HG03139 (cell line): ENCODE measurements at regions not wholly inside any gene's neighbourhood (a gene's known extent, or its start where the extent isn't known, plus 50 kb on each side); places are given as distances from the start of the nearest gene placed in this dataset.

ENCODE experiments used
- ATAC-seq: cut with Tn5 transposase; IDR thresholded peaks from one replicate; pipeline ENCODE4 v1.9.1; 2021; ENCODE audit not compliant: unreplicated experiment

DNA sequence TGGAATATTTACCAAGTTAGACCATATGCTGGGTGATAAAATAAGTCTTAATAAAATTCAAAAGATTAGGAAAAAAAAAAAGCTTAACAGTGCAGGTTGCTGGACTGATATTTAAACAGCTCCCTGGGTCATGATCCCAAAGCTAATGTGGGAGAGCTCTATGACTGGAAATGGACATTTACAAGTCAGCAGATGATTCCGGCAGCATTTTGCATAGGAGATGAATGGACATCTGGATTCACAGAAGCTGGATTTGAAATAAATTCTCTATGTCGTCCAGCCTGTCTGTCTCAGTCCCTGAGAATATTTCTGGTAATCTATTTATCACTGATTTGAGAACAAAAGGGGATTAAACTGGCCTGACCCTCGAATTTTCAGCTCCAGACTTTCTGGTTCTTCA is 52.3 kb upstream of the KLHL25 start:
- ATAC-seq = no peak

- no peak for ATAC-seq
Measured at GRCh38 chr15:85849946-85850345, 55.2 kb upstream of the KLHL25 start.

DNA sequence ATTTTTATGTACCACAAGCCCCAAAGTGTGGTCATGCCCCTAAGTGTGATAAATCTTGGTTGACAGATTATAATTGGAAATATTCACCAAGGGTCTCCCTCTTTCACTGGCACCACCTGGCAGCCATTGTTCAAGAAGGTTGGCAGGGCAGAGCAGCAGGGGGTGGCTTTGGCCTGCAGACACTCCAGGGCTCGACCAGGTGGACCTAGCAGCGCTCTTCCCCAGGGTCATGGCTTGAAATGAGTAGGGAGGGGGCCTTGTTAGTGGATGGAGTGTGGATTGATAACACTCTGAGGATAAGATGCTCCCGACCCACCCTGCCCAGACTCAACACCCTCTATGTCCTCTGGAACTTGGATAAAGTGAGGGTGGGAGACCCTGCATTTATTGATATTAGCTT is 58.2 kb upstream of the KLHL25 start:
- no peak for ATAC-seq

DNA sequence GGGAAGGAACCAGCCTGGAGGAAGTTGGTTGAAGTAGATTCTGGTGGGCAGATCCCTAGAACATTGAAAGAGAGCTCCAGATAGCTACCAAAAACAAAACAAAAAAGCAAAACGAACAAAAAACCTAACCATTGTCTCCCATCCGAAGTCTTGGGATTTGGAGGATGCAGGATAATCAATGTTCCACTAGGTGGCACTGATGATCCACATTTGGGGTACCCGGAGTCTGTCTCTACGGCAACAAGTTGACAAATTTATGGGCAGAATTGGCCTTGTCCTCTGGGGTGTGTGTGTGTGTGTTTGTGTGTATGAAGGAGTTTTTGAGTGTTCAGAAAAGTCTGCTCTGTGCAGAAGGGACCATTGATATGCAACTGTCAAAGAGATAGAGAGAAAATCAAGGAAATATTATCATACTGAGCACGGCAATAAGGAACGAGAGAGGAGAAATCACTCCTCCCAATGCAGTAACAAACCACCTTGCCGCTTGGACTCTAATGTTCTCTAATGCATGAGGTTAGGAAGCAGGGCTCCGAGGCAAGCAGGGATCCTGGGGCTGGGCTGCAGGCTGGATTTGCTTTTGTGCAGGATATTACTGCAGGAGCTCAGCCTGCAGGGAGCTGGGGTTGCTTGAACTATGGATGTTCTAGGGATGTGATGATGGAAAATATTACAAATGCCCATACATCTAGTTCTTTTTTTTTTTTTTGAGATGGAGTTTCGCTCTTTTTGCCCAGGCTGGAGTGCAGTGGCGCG is 59.8 kb upstream of the KLHL25 start:
- ATAC-seq = no peak

DNA sequence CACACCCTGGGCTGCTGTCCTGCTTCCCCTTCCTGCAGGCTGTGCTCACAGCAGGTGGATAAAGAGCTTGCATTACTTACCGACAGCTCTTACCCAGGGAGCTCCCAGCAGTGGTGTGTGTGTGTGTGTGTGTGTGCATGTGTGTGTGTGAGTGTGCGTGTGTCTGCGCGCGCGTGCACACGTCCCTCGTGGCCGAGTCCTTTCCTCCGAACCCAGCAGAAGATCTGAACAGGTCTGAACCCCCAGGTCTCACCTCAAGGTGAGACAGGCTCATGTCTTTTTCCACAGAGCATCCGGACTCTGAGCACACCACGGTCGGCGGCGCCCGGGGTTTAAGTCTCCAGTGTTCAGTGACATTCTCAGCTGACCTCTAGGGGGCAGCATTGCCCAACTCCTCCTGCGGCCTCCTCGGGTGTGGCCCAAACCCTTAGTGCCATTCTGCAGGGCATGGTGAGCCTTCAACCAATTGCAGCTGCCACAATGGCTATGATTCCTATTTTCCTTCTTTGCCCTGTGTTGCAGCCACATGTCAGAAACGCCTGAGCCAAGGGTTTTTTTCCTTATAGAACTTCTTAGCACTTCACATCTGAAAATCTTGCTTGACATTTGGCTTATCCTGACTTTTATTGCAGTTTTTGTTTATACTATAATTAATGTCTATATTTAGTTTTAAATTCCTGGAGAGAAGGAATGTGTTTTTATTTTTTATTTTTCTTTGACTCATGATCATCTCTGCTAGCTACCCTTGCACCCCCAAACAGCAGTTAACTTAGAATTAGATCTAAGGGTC is 64.1 kb upstream of the KLHL25 start:
- ATAC-seq = peak; percentile 88

DNA sequence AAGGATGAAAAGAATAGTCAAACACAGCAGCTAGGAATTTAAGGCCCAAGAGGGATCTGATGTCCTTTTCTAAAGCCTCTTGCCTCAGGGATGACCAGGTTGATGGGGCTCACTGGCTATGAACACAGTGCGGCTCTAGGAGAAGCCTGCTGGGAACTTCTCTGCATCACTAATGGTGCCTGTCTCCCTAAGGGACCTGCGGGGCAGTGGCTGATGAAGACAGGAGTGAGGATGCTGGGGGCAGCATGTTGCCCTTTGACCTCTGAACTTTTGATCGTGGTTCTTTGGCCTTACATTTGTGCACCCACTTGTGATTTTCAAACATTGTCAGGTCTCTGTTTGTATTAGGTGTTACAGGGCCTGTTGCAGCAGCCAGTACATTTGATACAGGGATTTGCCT is 64.9 kb upstream of the KLHL25 start:
- no peak for ATAC-seq

DNA sequence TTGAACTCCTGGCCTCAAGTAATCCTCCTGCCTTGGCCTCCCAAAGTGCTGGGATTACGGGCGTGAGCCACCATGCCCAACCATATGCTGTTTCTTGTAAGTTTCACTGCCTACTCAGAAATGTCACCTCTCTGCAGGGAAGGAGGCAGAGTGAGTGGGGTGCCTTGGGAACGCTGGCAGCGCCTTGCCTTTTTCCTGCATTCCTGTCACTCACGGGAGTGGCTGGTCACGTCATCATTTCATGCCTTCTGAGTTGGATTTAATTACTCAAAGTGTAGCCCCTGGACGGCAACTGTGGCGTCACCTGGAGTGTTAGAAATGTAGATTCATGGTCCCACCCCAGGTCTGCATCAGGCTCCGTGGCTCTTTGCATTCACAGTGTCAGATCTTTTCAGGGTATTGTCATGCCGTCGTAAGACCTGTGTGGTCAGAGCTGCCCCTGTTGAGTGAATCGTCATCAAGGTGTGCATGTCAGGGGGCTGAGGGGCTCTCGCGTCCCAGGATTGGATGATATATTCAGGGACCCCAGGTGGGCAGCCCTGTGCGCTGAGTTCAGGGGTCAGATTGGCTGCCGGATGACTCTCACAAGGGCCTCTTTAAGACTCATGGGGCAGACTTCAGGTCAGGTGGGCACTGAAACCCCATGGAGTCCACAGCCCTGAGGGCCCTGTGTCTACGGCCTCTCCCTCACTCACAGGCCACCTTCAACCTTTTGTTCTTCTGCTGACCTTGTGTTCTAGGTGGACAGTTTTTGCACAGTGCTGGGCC is 65.9 kb upstream of the KLHL25 start:
- ATAC-seq = no peak

DNA sequence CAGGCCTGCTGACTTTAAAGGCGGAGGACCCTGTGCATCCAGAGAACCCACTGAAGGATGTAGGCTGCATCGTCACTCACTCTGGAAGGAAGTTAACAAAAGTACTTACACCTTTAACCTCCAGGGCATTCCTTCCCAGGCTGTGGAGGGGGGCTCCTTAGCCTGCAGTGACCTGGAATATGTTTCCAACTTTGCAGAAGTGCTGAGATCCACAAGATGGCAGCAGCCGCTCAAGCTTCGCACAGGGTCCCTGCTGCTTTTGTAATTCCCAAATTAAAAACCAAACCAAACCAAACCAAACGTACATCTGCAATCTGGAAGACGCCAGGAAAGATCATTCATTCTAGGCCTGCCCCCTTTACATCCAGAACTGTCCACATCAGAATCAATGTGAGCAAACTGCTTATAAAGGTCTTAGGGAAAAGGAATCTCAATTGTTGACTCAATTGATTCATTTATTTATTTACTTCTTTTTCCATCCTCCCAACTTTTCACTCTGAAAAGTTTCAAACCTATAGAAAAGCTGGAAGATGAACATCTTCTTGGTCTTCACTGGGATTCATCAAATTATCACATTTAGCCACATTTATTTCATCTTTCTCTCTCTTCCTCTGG is 70.5 kb upstream of the KLHL25 start:
- ATAC-seq = no peak

GRCh38 chr15:85867250-85867649 is 72.5 kb upstream of the KLHL25 start:
- ATAC-seq = no peak

- ATAC-seq = no peak
Measured at GRCh38 chr15:85869124-85869523, 74.4 kb upstream of the KLHL25 start.

GRCh38 chr15:85870216-85871014 is 75.7 kb upstream of the KLHL25 start:
- no peak for ATAC-seq

DNA sequence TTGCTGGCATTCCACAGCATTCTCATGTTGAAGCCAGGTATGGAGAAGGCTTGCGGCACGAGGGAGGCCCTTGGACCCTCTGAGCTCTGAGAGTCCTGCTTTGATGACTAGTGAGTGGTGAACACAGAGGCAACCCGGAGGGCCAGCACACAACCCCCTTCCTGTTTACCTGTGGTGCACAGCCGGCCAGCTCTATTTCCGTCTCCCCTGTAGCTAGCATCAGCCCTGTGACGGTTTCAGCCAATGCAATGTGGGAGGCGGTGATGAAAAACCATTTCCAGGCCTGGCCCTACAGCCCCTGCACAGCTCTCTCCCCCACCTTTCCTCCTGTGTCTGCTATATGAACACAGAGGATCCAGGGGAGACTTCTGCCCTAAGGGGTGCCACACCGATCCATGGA is 76.8 kb upstream of the KLHL25 start:
- ATAC-seq = peak; percentile 66

GRCh38 chr15:85872125-85872524 is 77.4 kb upstream of the KLHL25 start:
- ATAC-seq = no peak

DNA sequence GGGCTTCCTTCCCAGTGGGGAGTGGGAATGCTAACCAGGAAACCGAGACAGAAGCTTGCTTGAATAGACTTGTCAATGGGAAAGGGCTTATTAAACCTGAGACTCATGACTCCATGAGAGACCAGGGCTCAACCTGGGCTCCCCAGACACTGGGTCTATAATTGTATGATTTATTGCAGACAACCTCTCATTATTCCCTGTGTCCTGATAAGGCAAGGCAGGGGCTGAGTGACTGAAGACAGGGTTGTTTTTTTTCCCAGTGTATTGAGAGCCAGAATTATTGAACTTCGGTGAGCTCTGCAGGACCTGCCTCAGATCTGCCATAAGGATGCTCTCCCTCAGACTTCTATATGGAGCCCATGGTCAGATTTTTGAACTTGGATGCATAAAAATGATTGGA is 79.5 kb upstream of the KLHL25 start:
- no peak for ATAC-seq

GRCh38 chr15:85875756-85876155 is 81.0 kb upstream of the KLHL25 start:
- no peak for ATAC-seq

GRCh38 chr15:85878828-85879225 is 84.1 kb upstream of the KLHL25 start:
- no peak for ATAC-seq

GRCh38 chr15:85879334-85880163 is 84.8 kb upstream of the KLHL25 start:
- no peak for ATAC-seq

DNA sequence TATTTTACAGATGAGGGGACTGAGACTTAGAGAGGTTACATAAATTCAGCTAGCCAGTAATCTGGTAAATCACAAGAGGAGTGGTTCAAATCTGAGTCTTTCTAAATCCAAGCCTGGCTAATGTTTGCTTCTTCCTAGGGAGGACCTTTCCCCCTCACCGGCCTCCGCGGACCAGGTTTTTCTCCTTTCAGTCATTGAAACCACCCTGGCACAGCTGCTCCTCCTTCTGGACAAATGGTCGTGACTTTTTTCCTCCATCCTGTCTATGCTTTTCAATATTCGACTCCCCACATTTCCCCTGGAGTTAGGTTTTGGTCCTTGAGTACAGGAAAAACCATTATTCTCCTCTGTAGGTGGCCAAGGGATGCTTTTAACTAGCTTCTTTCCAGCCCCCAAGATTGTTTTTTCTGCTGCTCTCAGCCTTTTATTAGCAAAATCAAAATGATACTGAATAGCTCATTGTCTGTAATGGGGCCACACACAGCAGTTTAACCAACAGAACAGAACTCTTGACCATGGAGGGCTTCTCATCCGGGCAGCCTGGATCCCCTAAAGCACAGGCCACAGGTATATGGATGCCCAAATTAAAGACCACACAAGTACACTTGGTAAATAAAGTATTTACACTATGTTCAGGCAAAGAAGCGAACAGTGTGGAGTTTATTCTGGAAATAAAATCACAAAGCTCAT is 85.9 kb upstream of the KLHL25 start:
- ATAC-seq = no peak

- ATAC-seq = no peak
Measured at GRCh38 chr15:85886309-85886811, 91.6 kb upstream of the KLHL25 start.
